ENCODE measurements at regions not wholly inside any gene's neighbourhood (a gene's known extent, or its start where the extent isn't known, plus 50 kb on each side); places are given as distances from the start of the nearest gene placed in this dataset.

DNA sequence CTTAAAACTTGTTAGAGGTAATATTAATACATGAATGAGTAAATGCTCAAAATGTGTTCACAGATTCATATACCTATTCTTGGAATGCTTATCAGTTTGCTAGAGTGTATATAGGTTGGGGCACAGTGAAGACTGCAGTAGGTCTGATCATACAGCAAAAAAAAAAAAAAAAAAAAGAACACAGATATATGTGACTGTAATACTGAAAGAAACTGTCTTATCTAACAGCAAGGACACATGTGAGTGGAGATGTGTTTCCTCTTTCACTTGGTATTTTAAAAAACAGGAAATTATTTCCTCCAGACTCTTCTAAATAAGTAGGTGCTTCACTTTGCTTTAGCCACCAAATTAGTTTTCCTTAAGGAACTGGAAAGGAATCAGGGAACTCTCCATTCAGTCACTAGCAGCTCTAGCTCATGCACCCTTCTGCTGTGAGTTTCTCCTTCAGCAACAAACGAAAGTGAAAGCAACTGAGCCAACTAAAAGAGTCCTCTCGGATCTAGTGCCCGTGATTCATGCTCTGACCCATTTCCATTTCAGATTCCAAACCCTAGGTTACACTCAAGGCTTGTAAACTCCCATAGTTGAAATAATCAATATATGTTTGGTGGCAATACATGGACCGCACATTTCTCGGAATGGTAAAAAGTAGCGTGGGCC, 98.5 kb downstream of the DSEL start:
- peak overlapping the region; percentile 65 for H3K4me3 ChIP-seq
- peak; percentile 87 for ATAC-seq (ENCODE audit: insufficient number of reproducible peaks, low FRiP score, low read depth)
- peak overlapping the region; percentile 40 to 60 for H3K27ac ChIP-seq

DNA sequence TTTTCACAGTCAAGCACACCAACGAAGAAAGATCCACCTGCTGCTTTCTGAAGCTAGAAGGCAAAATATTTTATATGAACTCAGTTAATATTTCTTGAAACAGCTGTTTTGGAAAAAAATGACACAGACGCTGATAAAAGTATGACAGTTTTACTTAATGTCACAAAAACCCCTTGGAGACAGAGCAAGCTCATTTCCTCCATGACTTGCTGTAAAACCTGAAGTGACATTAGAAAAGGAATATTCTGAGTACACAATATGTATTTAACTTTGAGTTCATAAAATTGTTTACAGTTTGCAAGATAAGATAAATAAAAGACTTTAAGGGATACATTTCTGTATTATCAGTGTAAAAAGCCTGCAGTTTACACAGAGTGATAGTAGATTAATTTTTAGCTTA, 105.4 kb downstream of the DSEL start:
- Histone ChIP-seq H3K4me1 (ENCODE audit: control insufficient read depth in 1 of 2, low read depth in 2 of 2) (peaks cover 13 to 29% of the 10 kb centered on the region in 2 donors), H3K9me3 (no peaks in the 10 kb centered on the region), H3K4me3 (no peak overlapping the region), H3K27ac (peak overlapping the region; percentile 27 to 32), H3K36me3 (no peaks in the 10 kb centered on the region), H3K27me3 (replicated peaks; ENCODE audit: insufficient read depth) (no peaks in the 10 kb centered on the region)
- TF ChIP-seq, protein P1, sequence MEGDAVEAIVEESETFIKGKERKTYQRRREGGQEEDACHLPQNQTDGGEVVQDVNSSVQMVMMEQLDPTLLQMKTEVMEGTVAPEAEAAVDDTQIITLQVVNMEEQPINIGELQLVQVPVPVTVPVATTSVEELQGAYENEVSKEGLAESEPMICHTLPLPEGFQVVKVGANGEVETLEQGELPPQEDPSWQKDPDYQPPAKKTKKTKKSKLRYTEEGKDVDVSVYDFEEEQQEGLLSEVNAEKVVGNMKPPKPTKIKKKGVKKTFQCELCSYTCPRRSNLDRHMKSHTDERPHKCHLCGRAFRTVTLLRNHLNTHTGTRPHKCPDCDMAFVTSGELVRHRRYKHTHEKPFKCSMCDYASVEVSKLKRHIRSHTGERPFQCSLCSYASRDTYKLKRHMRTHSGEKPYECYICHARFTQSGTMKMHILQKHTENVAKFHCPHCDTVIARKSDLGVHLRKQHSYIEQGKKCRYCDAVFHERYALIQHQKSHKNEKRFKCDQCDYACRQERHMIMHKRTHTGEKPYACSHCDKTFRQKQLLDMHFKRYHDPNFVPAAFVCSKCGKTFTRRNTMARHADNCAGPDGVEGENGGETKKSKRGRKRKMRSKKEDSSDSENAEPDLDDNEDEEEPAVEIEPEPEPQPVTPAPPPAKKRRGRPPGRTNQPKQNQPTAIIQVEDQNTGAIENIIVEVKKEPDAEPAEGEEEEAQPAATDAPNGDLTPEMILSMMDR (IDR thresholded peaks at IDR 0.05): no peak
- ATAC-seq (ENCODE audit: insufficient number of reproducible peaks, low FRiP score, low read depth) (no peak), DNase-seq (ENCODE audit: low spot score) (no peak)

More for the DNA sequence above, 98.5 kb downstream of the DSEL start:
- Histone ChIP-seq H3K36me3 (no peaks in the 10 kb centered on the region), H3K9me3 (no peaks in the 10 kb centered on the region), H3K4me1 (ENCODE audit: control insufficient read depth in 1 of 2, low read depth in 2 of 2) (no peaks in the 10 kb centered on the region), H3K27me3 (replicated peaks; ENCODE audit: insufficient read depth) (no peaks in the 10 kb centered on the region)
- no peak for DNase-seq (ENCODE audit: low spot score)
- TF ChIP-seq, protein P1 (IDR thresholded peaks at IDR 0.05): no peak

DNA sequence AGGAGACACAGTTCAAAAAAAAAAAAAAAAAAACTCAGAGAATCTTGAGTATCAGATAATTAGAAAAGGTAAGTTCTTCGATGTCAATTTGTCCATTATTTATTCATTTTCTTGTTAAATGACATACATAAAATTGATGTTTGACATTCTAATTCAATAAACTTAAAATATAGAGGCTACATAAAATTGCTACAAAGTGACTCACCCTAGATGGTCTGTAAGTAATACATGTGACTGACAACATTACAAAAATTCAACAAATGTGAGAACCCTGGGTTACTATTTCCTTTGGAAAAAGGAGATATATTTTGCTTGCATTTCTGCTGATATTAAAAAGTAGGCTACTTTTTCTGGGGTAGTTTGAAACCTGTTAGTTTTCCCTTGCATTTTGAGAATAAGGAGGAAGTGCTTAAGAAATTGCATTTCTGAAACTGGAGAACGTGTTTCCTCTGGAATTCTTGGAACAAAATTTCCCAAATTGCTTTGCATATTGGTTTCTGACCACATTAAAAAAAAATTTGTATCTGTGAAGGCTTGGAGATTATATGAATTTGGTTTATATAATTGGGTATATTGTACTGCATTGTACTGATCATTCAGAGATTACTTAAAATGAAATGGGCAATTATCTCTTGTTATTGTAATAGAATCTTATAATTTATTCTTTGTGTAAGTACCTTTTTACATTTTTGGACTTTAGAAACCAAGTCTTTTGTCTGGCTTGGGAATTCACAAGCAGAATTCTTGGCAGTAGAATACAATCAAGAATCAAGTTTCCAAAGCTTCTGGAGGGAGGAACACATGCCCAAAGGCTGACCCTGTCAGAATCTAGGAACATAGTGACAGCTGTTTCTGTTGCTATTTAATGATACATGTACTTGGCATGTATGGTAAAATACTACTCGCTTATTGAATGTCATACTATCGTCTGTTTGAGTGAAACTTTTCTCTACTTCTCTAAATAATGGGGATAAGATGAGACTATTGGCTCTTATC, 106.1 kb downstream of the DSEL start:
- TF ChIP-seq, protein P1 (IDR thresholded peaks at IDR 0.05): no peak
- Histone ChIP-seq H3K4me1 (ENCODE audit: control insufficient read depth in 1 of 2, low read depth in 2 of 2) (peaks cover 13 to 29% of the 10 kb centered on the region in 2 donors), H3K36me3 (no peaks in the 10 kb centered on the region), H3K27ac (peak overlapping the region; percentile 27 to 32), H3K9me3 (no peaks in the 10 kb centered on the region), H3K27me3 (replicated peaks; ENCODE audit: insufficient read depth) (no peaks in the 10 kb centered on the region), H3K4me3 (no peak overlapping the region)
- DNase-seq (ENCODE audit: low spot score): no peak
- ATAC-seq (ENCODE audit: insufficient number of reproducible peaks, low FRiP score, low read depth): no peak

DNA sequence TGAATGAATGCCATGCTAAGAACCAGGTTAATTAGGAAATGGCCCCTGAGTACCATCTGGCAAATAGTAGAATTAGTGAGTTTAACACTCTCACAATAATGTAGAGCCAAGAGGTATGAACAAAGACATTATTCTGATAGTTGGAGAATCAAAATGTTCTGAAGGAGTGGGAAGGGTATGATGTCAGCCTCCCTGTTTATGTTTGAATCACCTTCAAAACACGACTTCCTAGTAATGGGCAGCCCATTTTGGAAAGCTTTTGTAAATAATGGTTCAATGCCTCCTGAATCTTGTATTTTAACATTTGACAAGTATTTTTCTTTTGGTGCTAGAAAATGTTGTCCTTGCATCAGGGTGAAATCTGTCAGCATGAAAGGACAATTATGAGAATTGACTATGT, 108.3 kb downstream of the DSEL start:
- Histone ChIP-seq H3K4me1 (ENCODE audit: control insufficient read depth in 1 of 2, low read depth in 2 of 2) (peaks cover 13 to 29% of the 10 kb centered on the region in 2 donors), H3K9me3 (no peaks in the 10 kb centered on the region), H3K36me3 (no peaks in the 10 kb centered on the region), H3K27me3 (replicated peaks; ENCODE audit: insufficient read depth) (no peaks in the 10 kb centered on the region), H3K27ac (no peak overlapping the region), H3K4me3 (no peak overlapping the region)
- DNase-seq (ENCODE audit: low spot score) (no peak), ATAC-seq (ENCODE audit: insufficient number of reproducible peaks, low FRiP score, low read depth) (no peak)
- TF ChIP-seq, protein P1 (IDR thresholded peaks at IDR 0.05): no peak

DNA sequence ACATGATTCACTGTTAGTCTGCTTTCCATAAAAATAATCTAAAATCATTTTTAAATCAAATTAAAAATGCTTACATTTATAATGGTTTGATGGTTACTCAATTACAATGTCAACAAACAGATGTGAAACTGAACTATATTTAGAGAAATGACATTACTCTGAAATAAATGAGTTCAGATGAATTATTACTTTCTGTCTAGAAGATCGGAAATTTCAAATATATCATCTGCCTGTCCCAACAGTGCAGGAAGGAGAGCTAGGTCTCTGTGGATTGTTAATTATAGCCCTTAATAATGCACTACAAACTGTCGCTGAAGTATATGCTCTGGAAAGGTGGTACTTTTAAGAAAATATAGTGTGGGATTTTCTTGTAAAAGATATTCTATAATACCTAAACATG, 109.8 kb downstream of the DSEL start:
- ATAC-seq (ENCODE audit: insufficient number of reproducible peaks, low FRiP score, low read depth): no peak
- Histone ChIP-seq H3K9me3 (no peaks in the 10 kb centered on the region), H3K4me1 (ENCODE audit: control insufficient read depth in 1 of 2, low read depth in 2 of 2) (peaks cover 13 to 29% of the 10 kb centered on the region in 2 donors), H3K27me3 (replicated peaks; ENCODE audit: insufficient read depth) (no peaks in the 10 kb centered on the region), H3K27ac (no peak overlapping the region), H3K4me3 (no peak overlapping the region), H3K36me3 (no peaks in the 10 kb centered on the region)
- TF ChIP-seq, protein P1 (IDR thresholded peaks at IDR 0.05): no peak
- no peak for DNase-seq (ENCODE audit: low spot score)

All from thoracic aorta (tissue), 2 donors.